Left colon (tissue), 2 donors: ENCODE measurements at regions not wholly inside any gene's neighbourhood (a gene's known extent, or its start where the extent isn't known, plus 50 kb on each side); places are given as distances from the start of the nearest gene placed in this dataset.
"Not testable (repeated sequence)": the region's sequence is repeated elsewhere in the genome, so short reads cannot be mapped to it uniquely, and the experiment has no call there.

Source experiments
- ATAC-seq: fragments of 200-7000 bp; cut with Tn5 transposase; one replicate; pipeline ENCODE4 v1.9.1; 2020; ENCODE audit warnings: mild to moderate bottlenecking, moderate library complexity
- DNase-seq, 2 donors: peaks; one replicate each; pipeline ENCODE4 v3.0.0-alpha.2; 2020
- intact Hi-C, 2 donors: fragments of 100-400 bp; cut with DNase I in 1 of 2; cut with micrococcal nuclease in 1 of 2; formaldehyde crosslinking; loops; one replicate each; pipeline versions ENCODE4 v1.11.2 to v1.14.0; 2022; cut with DNase I, micrococcal nuclease
- donor health status: DM: no; HTN: no; CAD: no.
- donor health status: DM: yes; HTN: yes; CAD: no.

GRCh38 chr17:73899839-73900238 lies 255.6 kb upstream of the SDK2 start:
- ATAC-seq (no peak), DNase-seq (no peak)
- intact Hi-C loops, result no loop called here

GRCh38 chr17:73900516-73900915 lies 256.3 kb upstream of the SDK2 start:
- DNase-seq, result no peak
- ATAC-seq, result no peak
- intact Hi-C loops, result no loop called here

GRCh38 chr17:73901249-73901648 lies 257.0 kb upstream of the SDK2 start:
- intact Hi-C loops, result no loop called here
- ATAC-seq, result no peak
- DNase-seq, result no peak

GRCh38 chr17:73901661-73902415 lies 257.6 kb upstream of the SDK2 start:
- DNase-seq (peak; percentile 79 to 80), ATAC-seq (peak; percentile 97)
- intact Hi-C loops, result no loop called here

GRCh38 chr17:73902416-73903181 lies 258.4 kb upstream of the SDK2 start:
- intact Hi-C loops, result no loop called here
- DNase-seq (peak in 1 of 2 donors; percentile 40), ATAC-seq (peak; percentile 26)

GRCh38 chr17:73906896-73907870 lies 262.9 kb upstream of the SDK2 start:
- intact Hi-C loops, result no loop called here
- ATAC-seq (no peak), DNase-seq (no peak)

GRCh38 chr17:73909186-73909585 lies 264.9 kb upstream of the SDK2 start:
- ATAC-seq, result no peak
- no peak for DNase-seq
- intact Hi-C loops, result no loop called here

- ATAC-seq (no peak), DNase-seq (no peak)
- intact Hi-C loops, result no loop called here
These were observed 266.0 kb upstream of the SDK2 start for GRCh38 chr17:73910206-73910605.

GRCh38 chr17:73910821-73911515 lies 266.7 kb upstream of the SDK2 start:
- intact Hi-C loops, result no loop called here
- no peak for ATAC-seq
- DNase-seq, result no peak

- DNase-seq, result no peak
- ATAC-seq, result no peak
- intact Hi-C loops, result no loop called here
These were observed 267.6 kb upstream of the SDK2 start for GRCh38 chr17:73911726-73912372.

- ATAC-seq (no peak), DNase-seq (no peak)
- intact Hi-C loops, result no loop called here
These were observed 268.1 kb upstream of the SDK2 start for GRCh38 chr17:73912373-73912746.

GRCh38 chr17:73914536-73915274 lies 270.5 kb upstream of the SDK2 start:
- DNase-seq, result no peak
- intact Hi-C loops, result no loop called here
- no peak for ATAC-seq

- DNase-seq, intact Hi-C loops, ATAC-seq: not testable (repeated sequence)
These were observed 274.8 kb upstream of the SDK2 start for GRCh38 chr17:73919033-73919432.

- ATAC-seq (no peak), DNase-seq (no peak)
- intact Hi-C loops, result no loop called here
These were observed 277.1 kb upstream of the SDK2 start for GRCh38 chr17:73921306-73921705.

GRCh38 chr17:73924114-73924908 lies 279.2 kb upstream of the RPL38 start:
- intact Hi-C loops, result no loop called here
- no peak for ATAC-seq
- DNase-seq, result no peak

GRCh38 chr17:73924909-73925186 lies 278.6 kb upstream of the RPL38 start:
- ATAC-seq, result no peak

GRCh38 chr17:73929860-73930430 lies 273.5 kb upstream of the RPL38 start:
- no peak for DNase-seq
- ATAC-seq, result no peak
- intact Hi-C loops, result no loop called here

More at GRCh38 chr17:73924909-73925186, 278.6 kb upstream of the RPL38 start:
- no peak for DNase-seq
- intact Hi-C loops, result no loop called here
